ENCODE measurements at regions not wholly inside any gene's neighbourhood (a gene's known extent, or its start where the extent isn't known, plus 50 kb on each side); places are given as distances from the start of the nearest gene placed in this dataset.
"Not testable (repeated sequence)": the region's sequence is repeated elsewhere in the genome, so short reads cannot be mapped to it uniquely, and the experiment has no call there.

- intact Hi-C loops (cut with micrococcal nuclease): no loop called here
Measured at GRCh38 chr11:81596704-81597103, 1137.0 kb downstream of the FAM181B start.

GRCh38 chr11:81585390-81585933 is 1148.2 kb downstream of the FAM181B start:
- intact Hi-C loops (cut with micrococcal nuclease): no loop called here

DNA sequence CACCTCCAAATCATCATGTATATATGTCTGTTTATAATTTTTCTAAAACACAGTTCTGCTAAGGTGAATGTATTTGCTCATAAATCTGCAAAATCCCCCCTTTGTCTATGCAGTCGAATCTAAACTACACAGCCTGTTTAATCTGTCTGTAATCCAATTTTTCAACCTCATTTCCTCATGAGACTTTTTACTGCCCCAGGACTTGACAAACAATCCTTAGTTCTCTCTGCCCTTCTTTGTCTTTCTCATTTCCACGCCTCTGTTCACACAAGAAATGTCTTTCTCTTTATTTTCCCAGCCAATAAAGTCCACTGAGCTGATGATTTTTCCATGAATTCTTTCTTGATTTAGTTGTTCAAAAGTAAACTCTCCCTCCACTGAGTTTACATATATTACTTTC is 1154.3 kb downstream of the FAM181B start:
- intact Hi-C loops (cut with micrococcal nuclease): no loop called here

DNA sequence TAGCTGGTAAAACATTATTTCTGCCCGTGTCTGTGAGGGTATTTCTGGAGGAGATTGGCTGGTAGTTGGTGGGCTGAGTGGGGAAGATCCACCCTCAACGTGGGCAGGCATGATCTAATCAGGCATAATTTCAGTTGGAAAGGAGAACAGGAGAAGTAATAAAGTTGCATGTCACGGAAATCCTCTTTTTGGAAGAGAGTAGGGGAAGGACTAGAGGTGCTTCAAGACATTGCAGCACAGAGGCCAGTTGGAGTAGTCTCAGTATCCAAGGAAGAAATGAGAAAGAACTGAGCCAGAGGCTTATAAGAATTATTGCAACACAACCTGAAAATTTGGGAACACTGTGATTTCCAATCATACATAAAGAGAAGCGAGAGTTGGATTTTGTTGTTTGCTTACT is 1155.1 kb downstream of the FAM181B start:
- intact Hi-C loops (cut with micrococcal nuclease): no loop called here

- intact Hi-C loops (cut with micrococcal nuclease): no loop called here
Measured at GRCh38 chr11:81574301-81574700, 1159.4 kb downstream of the FAM181B start.

DNA sequence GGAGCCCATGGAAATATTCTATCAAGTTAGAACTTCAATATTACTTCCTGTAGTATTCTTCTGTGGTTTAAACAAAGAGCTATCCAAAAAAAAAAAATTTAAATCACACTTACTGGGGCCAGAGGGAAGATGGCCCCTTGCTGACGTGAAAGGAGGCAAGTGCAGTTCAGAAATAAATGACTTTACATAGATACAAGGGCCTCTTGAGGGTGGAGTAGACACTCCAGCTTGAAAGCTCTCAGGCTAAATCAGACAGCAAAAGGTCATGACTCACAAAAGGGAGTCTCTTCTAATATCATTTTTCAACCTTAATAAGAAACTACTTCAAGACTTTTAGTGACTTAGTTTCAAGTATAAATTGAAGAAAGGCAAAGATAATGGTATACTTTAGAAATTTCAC is 1160.3 kb downstream of the FAM181B start:
- intact Hi-C loops (cut with micrococcal nuclease): no loop called here

DNA sequence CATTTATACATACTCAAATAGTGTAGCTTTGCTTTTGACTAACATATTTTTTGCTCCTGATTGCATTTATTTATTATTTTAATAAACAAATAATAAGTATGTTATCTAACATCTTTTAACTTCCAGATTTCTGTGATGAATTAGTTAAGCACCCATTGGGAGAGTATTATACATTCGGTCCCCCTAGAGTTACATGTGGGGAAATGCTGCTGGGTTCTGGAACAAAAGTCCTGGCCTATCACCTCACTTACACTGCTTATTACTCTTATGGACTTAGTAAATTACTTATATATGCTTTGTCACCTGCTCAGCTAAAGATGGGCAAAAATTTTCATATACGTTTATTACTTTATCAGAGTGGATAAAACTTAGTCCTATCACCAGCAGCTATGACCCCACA is 1163.0 kb downstream of the FAM181B start:
- intact Hi-C loops (cut with micrococcal nuclease): no loop called here

DNA sequence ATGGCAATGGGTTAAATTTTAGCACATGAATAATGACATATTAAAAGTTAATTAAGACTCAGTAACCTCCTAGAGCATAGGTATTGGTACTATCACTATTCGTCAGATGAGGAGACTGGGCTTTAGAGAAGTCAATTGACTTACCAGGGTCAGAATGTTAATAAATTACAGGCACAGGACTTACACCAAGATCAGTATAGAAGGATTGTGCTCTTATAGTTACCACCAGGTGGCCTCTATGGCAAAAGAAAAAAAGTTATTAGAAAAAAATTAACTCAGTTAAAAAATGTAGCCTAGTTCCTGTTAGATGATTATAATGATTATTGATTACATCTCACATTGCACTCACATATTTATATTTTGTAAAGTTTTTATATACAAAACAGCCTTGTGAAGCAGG is 1163.7 kb downstream of the FAM181B start:
- intact Hi-C loops (cut with micrococcal nuclease): no loop called here

DNA sequence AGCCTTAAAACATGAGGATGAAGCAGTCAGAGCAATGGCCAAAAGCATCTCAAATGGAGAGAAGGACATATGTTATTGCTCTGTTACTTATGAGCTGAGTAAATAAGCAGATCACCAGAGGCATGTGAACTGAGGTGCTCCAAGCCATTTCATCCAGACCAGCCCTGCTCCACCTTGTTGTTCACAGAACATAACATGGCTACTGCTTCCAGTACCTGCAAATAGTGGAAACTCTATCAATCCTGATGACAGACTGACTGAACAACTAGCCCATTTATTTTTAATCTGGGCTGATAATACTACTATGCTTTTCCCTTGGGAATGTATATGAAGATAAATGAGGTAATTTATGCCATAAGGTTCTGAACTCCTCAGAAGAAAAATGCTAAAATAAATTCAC is 1164.7 kb downstream of the FAM181B start:
- intact Hi-C loops (cut with micrococcal nuclease): no loop called here

DNA sequence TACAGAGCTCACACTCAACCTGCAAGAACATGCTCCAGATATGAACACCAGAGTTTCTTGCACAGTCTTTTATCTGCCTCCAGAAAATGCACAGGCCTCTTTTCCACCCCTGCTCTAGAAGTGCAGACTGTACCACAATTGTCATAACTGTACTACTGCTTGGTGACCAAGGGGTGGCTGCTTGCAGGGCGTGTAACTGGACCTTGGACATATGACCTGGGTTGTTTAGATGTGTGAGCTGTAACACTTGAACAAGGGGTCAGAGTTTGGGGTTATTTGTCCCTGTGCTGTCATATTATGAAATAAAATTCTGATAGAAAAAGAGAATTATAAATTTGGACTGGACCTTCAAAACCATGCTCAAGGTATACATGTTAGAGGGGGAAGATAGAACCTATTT is 1185.5 kb downstream of the FAM181B start:
- intact Hi-C loops (cut with micrococcal nuclease): no loop called here

DNA sequence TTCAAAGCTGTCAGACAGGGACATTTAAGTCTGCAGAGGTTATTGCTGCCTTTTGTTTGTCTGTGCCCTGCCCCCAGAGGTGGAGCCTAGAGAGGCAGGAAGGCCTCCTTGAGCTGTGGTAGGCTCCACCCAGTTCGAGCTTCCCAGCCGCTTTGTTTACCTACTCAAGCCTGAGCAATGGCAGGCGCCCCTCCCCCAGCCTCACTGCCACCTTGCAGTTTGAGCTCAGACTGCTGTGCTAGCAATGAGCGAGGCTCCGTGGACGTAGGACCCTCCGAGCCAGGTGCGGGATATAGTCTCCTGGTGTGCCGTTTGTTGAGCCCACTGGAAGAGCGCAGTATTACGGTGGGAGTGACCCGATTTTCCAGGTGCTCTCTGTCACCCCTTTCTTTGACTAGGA is 1193.9 kb downstream of the FAM181B start:
- intact Hi-C loops (cut with micrococcal nuclease): not testable (repeated sequence)

DNA sequence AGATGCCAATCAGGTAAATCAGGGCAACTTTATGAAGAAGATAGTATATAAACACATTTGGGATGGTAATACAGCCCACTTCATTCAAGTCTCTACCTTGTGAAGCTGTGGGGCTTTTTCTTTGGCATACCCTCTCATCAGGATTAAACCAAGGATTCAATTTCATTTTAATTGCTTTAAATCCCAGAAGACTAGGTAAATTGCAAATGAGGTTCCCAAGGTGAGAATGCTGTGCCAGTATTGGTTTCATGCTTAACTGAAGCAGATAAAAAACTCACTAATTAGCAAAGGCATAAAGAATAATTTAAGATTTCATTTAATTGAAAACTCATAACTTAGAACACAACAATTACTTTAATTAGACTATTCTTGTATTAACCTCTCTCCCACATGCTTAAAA is 1218.1 kb downstream of the FAM181B start:
- intact Hi-C loops (cut with micrococcal nuclease): no loop called here

- intact Hi-C loops (cut with micrococcal nuclease): loop anchor here (2.0 kb wide), 1 partner anchor 1789 kb away; no protein-coding TSS in a partner anchor
Measured at GRCh38 chr11:81497202-81497804, 1236.4 kb downstream of the FAM181B start.

- intact Hi-C loops (cut with micrococcal nuclease): loop anchor here (2.0 kb wide), 1 partner anchor 1788 kb away; no protein-coding TSS in a partner anchor
Measured at GRCh38 chr11:81496601-81497000, 1237.1 kb downstream of the FAM181B start.

GRCh38 chr11:81495699-81496292 is 1237.9 kb downstream of the FAM181B start:
- intact Hi-C loops (cut with micrococcal nuclease): loop anchor here (2.0 kb wide), 1 partner anchor 1787 kb away; no protein-coding TSS in a partner anchor

DNA sequence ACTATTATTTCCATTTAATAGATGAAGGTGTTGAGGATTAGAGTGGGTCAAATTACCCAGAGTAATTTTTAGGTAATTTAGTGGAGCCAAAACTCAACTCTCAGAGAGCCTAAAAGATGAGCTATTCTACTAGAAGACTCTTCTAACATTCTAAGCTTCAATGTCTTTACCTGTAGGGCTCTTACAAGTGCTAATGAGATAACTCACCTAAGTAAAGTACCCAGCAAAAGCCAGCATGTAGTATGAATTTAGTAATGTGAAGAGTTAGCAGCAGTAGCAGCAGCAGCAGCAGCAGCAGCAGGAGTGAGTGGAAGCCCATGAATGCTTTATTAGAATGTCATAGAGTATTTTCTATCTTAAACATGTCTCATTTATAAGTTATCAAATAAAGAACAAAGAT is 1239.2 kb downstream of the FAM181B start:
- intact Hi-C loops (cut with micrococcal nuclease): no loop called here

GRCh38 chr11:81492923-81493445 is 1240.7 kb downstream of the FAM181B start:
- intact Hi-C loops (cut with micrococcal nuclease): no loop called here

- intact Hi-C loops (cut with micrococcal nuclease): no loop called here
Measured at GRCh38 chr11:81487109-81487508, 1246.6 kb downstream of the FAM181B start.

DNA sequence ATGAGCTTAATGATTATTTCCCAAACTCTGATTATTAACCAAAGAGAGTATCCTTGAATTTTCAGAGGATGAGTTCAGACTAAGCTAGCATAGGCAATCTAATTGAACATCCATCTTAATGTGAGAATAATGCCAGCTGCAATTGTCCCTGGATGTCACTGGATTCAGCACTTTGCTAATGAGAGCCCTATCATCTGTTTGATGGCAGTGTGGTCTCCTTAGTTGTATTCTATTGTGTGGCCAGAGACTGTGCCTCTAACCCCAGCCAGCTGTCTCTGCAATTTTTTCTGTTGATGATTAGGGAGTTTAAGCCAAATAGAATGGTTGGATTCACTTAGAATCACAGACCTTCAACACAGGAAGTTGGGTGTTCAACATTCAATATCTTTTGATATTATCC is 1249.5 kb downstream of the FAM181B start:
- intact Hi-C loops (cut with micrococcal nuclease): no loop called here

DNA sequence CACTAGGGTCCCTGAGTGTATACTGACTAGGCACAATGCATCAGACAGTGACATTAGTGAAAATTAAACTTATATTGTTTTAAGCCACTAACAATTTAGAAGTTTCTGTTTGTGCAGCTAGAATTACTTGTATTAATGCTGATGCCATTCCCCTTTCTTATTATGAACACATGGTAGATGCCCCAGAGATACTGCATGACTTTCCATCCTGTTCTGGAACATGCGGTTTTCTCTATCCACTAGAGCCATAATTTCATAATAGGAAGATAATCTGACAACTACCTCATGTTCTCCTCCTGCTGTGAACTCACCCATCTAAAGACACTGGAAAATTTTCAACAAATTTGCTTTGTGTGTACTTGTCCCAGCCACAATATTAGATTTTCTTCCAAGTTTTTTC is 1256.4 kb downstream of the FAM181B start:
- intact Hi-C loops (cut with micrococcal nuclease): no loop called here

GRCh38 chr11:81476345-81476744 is 1257.3 kb downstream of the FAM181B start:
- intact Hi-C loops (cut with micrococcal nuclease): no loop called here

DNA sequence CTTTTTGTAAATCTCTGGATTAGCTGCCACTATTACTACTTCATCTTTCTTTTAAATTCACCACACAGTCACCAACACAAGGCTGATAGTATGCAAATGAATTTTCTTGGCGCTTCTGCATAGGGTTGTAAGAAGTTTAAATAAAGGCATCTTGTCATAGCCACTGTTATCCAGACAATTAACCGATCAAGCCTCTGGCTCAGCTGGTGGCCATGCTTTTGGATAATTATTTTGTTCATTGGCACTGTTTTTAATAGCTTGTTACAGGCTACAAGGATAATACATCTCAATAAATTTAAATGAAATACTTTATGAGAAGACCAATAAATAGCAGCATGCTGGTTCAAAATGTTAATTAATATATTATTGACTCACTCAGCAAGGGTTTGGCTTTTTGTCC is 1261.0 kb downstream of the FAM181B start:
- intact Hi-C loops (cut with micrococcal nuclease): no loop called here

DNA sequence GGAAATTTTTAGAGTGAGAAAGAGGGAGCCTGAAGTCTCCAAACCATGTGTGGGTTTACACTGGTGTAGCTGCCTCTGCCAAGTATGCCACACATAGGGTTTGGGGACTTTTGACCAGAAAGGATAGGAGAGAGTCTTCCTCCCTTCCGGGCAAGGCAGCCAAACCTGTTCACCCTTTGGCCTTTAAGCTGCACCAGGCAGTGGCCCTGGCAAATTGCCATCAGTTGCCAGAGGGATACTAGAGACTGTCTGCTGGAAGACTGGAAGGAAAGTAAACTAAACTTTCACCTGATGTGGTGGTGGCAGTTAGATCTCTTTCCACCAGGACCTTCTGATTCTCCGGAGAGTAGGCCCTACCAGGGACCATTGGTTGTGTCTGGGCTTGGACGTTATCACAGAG is 1263.2 kb downstream of the FAM181B start:
- intact Hi-C loops (cut with micrococcal nuclease): no loop called here
